H1 (cell line): ENCODE measurements at regions not wholly inside any gene's neighbourhood (a gene's known extent, or its start where the extent isn't known, plus 50 kb on each side); places are given as distances from the start of the nearest gene placed in this dataset.
A peak's percentile ranks its signal among the peaks of the same experiment; 100 is the strongest.

Experiments
- ATF3 ChIP-seq: IDR thresholded peaks from 2 replicates; pipeline ENCODE4 v1.6.1; 2011; ENCODE audit warnings: low read depth, mild to moderate bottlenecking, low read length; ENCODE audit not compliant: insufficient read depth
- CEBPB ChIP-seq: IDR thresholded peaks from 2 replicates; pipeline ENCODE4 v1.6.1; 2012; ENCODE audit warnings: low read depth, low read length
- CHD1 ChIP-seq: IDR thresholded peaks from 2 replicates; pipeline ENCODE4 v1.6.1; 2012; ENCODE audit warnings: low read depth, low read length, improper control_type of control experiment
- CTCF ChIP-seq, 3 experiments: IDR thresholded peaks; 1 replicate in 2 of 3; 2 replicates in 1 of 3; pipeline versions ENCODE4 v1.5.1 to v1.6.1; 2011; ENCODE audit warnings: low read length in 3 of 3, mild to moderate bottlenecking in 3 of 3, inconsistent platforms in 2 of 3, low read depth in 1 of 3, moderate library complexity in 1 of 3; ENCODE audit not compliant: insufficient read depth in 1 of 3; ENCODE audit errors: control extremely low read depth in 1 of 3
- GABPA ChIP-seq: IDR thresholded peaks from 2 replicates; pipeline ENCODE4 v1.6.1; 2011; ENCODE audit warnings: mild to moderate bottlenecking, low read length, moderate library complexity, borderline replicate concordance; ENCODE audit not compliant: insufficient read depth
- MAFK ChIP-seq: IDR thresholded peaks from 2 replicates; pipeline ENCODE4 v1.6.1; 2012; ENCODE audit warnings: low read depth, mild to moderate bottlenecking, improper control_type of control experiment, low read length
- PHF8 ChIP-seq: fragments of 200-600 bp; sonication (generic); conservative IDR thresholded peaks from 2 replicates; pipeline ENCODE4 v1.7.1; 2012; ENCODE audit warnings: low read depth, mild to moderate bottlenecking, inconsistent platforms, low read length, moderate library complexity
- POLR2A ChIP-seq, 2 experiments: IDR thresholded peaks; 1 replicate in 1 of 2; 2 replicates in 1 of 2; pipeline ENCODE4 v1.6.1; 2011; ENCODE audit warnings: low read depth in 2 of 2, low read length in 2 of 2, mild to moderate bottlenecking in 2 of 2; ENCODE audit errors: control extremely low read depth in 1 of 2
- POLR2AphosphoS5 ChIP-seq: IDR thresholded peaks from 2 replicates; pipeline ENCODE4 v1.6.1; 2011; ENCODE audit warnings: low read depth, low read length
- SIX5 ChIP-seq: IDR thresholded peaks from 2 replicates; pipeline ENCODE4 v1.6.1; 2011; ENCODE audit warnings: mild to moderate bottlenecking, low read depth, low read length
- SP1 ChIP-seq: IDR thresholded peaks from 2 replicates; pipeline ENCODE4 v1.6.1; 2011; ENCODE audit warnings: low read depth, low read length
- SUZ12 ChIP-seq: fragments of 200-600 bp; sonication (generic); IDR thresholded peaks from 2 replicates; pipeline ENCODE4 v1.6.1; 2012; ENCODE audit warnings: mild to moderate bottlenecking, inconsistent platforms, low read length, moderate library complexity, mixed read lengths
- TBP ChIP-seq: IDR thresholded peaks from 2 replicates; pipeline ENCODE4 v1.6.1; 2011; ENCODE audit warnings: low read depth, low read length, improper control_type of control experiment

- TF ChIP-seq POLR2A (IDR thresholded peaks at IDR 0.05; ENCODE audit: control extremely low read depth in 1 of 2, low read depth in 2 of 2, low read length in 2 of 2): no peak
- TF ChIP-seq SP1: no peak
- no peak for TF ChIP-seq SUZ12
- TF ChIP-seq CTCF (IDR thresholded peaks at IDR 0.05; ENCODE audit: control extremely low read depth in 1 of 3, insufficient read depth in 1 of 3, low read depth in 1 of 3, low read length in 3 of 3): peak in 2 of 3 experiments; percentile 9 to 39; a peak in 2 of 4 replicates
- TF ChIP-seq MAFK: no peak
- no peak for TF ChIP-seq ATF3
- TF ChIP-seq SIX5: no peak
- TF ChIP-seq GABPA: no peak
- no peak for TF ChIP-seq CEBPB
- no peak for TF ChIP-seq TBP
- TF ChIP-seq PHF8: no peak
- TF ChIP-seq POLR2AphosphoS5: no peak
- no peak for TF ChIP-seq CHD1
Observed at GRCh38 chr3:70539908-70540307, 227.5 kb upstream of the MDFIC2 start.
